ENCODE measurements at regions not wholly inside any gene's neighbourhood (a gene's known extent, or its start where the extent isn't known, plus 50 kb on each side); places are given as distances from the start of the nearest gene placed in this dataset.

DNA sequence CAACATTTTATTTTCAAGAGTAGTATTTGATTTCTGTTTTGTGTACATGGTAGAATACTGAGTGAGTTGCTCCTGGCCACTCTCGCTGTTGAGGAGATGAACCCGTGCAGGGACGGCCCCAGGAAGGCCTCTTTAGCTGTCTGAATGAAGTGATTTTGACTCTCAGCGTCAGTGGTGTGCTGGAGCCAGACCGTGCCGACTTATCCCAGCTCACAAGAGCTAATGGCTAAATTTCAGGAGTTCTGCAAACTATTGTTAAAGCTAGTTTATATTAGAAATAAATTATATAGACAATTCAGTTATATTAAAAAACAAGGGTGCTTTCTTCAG, 111.2 kb upstream of the KIF26B start:
- no TSS peak for BruUV-seq (replicated peaks)
- intact Hi-C loops (cut with micrococcal nuclease; ENCODE audit: unreplicated experiment), result loop anchor here (2.0 to 10.0 kb wide), 4 partner anchors 71 to 441 kb away; partner anchors contain the start of genes COX20 and HNRNPU

GRCh38 chr1:245041058-245041698, 113.6 kb upstream of the KIF26B start:
- H3K9me3 ChIP-seq (ENCODE audit: low read depth, low read length, poor library complexity, severe bottlenecking), result no peaks in the 10 kb centered on the region
- BruUV-seq (replicated peaks), result no TSS peak
- intact Hi-C loops (cut with micrococcal nuclease; ENCODE audit: unreplicated experiment), result loop anchor here (5.0 to 10.0 kb wide), 3 partner anchors 69 to 206 kb away; partner anchors contain the start of genes COX20 and HNRNPU
- CTCF ChIA-PET, result no interaction called here
- DNase-seq (ENCODE audit: low spot score), result no peak
- H3K27me3 ChIP-seq (replicated peaks; ENCODE audit: insufficient read depth, low read depth, low read length, poor library complexity), result no peaks in the 10 kb centered on the region
- no peak overlapping the region for H3K4me3 ChIP-seq (ENCODE audit: low read depth, low read length, poor library complexity, severe bottlenecking)
- no peaks in the 10 kb centered on the region for H3K4me1 ChIP-seq (ENCODE audit: insufficient read depth, low read length, poor library complexity, severe bottlenecking)
- H3K36me3 ChIP-seq (ENCODE audit: insufficient read depth, low read length, poor library complexity, severe bottlenecking), result no peaks in the 10 kb centered on the region
- TF ChIP-seq EZH2 (IDR thresholded peaks at IDR 0.05; ENCODE audit: borderline replicate concordance, low read depth, low read length, poor library complexity, severe bottlenecking), result no peak
- TF ChIP-seq, protein P1, sequence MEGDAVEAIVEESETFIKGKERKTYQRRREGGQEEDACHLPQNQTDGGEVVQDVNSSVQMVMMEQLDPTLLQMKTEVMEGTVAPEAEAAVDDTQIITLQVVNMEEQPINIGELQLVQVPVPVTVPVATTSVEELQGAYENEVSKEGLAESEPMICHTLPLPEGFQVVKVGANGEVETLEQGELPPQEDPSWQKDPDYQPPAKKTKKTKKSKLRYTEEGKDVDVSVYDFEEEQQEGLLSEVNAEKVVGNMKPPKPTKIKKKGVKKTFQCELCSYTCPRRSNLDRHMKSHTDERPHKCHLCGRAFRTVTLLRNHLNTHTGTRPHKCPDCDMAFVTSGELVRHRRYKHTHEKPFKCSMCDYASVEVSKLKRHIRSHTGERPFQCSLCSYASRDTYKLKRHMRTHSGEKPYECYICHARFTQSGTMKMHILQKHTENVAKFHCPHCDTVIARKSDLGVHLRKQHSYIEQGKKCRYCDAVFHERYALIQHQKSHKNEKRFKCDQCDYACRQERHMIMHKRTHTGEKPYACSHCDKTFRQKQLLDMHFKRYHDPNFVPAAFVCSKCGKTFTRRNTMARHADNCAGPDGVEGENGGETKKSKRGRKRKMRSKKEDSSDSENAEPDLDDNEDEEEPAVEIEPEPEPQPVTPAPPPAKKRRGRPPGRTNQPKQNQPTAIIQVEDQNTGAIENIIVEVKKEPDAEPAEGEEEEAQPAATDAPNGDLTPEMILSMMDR (conservative IDR thresholded peaks at IDR 0.05; ENCODE audit: low read depth, low read length), result no peak
- POLR2A ChIA-PET (ENCODE audit: low non-redundant PET), result no interaction called here
- H3K27ac ChIP-seq (ENCODE audit: low read depth, low read length, poor library complexity, severe bottlenecking), result no peak overlapping the region

More for the DNA sequence above, 111.2 kb upstream of the KIF26B start:
- ChIA-PET CTCF (interaction anchor here (0.8 to 1.8 kb wide), 4 partner anchors 8 to 440 kb away, joined by 3 to 15 read pairs (median 6); no protein-coding TSS in a partner anchor), POLR2A (ENCODE audit: low non-redundant PET) (no interaction called here)
- Histone ChIP-seq H3K27me3 (replicated peaks; ENCODE audit: insufficient read depth, low read depth, low read length, poor library complexity) (no peaks in the 10 kb centered on the region), H3K27ac (ENCODE audit: low read depth, low read length, poor library complexity, severe bottlenecking) (no peak overlapping the region), H3K9me3 (ENCODE audit: low read depth, low read length, poor library complexity, severe bottlenecking) (no peaks in the 10 kb centered on the region), H3K4me1 (ENCODE audit: insufficient read depth, low read length, poor library complexity, severe bottlenecking) (no peaks in the 10 kb centered on the region), H3K36me3 (ENCODE audit: insufficient read depth, low read length, poor library complexity, severe bottlenecking) (no peaks in the 10 kb centered on the region), H3K4me3 (ENCODE audit: low read depth, low read length, poor library complexity, severe bottlenecking) (no peak overlapping the region)
- TF ChIP-seq, protein P1 (conservative IDR thresholded peaks at IDR 0.05; ENCODE audit: low read depth, low read length), result no peak
- TF ChIP-seq EZH2 (IDR thresholded peaks at IDR 0.05; ENCODE audit: borderline replicate concordance, low read depth, low read length, poor library complexity, severe bottlenecking), result no peak
- DNase-seq (ENCODE audit: low spot score), result no peak

DNA sequence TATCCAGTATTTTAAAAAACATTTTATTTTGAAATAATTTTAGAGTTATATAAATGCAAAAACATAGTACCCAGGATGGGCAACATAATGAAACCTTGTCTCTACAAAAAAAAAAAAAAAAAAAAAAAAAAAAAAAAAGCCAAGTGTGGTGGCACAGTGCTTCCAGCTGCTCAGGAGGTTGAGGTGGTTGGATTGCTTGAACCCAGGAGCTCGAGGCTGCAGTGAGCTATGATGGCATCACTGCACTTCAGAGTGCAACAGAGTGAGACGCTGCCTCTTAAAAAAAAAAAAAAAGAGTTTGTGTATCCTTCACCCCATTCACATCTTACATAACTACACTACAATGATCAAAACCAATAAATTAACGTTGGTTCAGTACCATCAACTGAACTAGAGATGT, 115.6 kb upstream of the KIF26B start:
- intact Hi-C loops (cut with micrococcal nuclease; ENCODE audit: unreplicated experiment), result no loop called here
- no peaks in the 10 kb centered on the region for H3K27me3 ChIP-seq (replicated peaks; ENCODE audit: insufficient read depth, low read depth, low read length, poor library complexity)
- H3K4me3 ChIP-seq (ENCODE audit: low read depth, low read length, poor library complexity, severe bottlenecking), result no peak overlapping the region
- TF ChIP-seq, protein P1 (conservative IDR thresholded peaks at IDR 0.05; ENCODE audit: low read depth, low read length), result no peak
- no peak for TF ChIP-seq EZH2 (IDR thresholded peaks at IDR 0.05; ENCODE audit: borderline replicate concordance, low read depth, low read length, poor library complexity, severe bottlenecking)
- no peaks in the 10 kb centered on the region for H3K4me1 ChIP-seq (ENCODE audit: insufficient read depth, low read length, poor library complexity, severe bottlenecking)
- POLR2A ChIA-PET (ENCODE audit: low non-redundant PET), result no interaction called here
- H3K9me3 ChIP-seq (ENCODE audit: low read depth, low read length, poor library complexity, severe bottlenecking), result no peaks in the 10 kb centered on the region
- no peak overlapping the region for H3K27ac ChIP-seq (ENCODE audit: low read depth, low read length, poor library complexity, severe bottlenecking)
- H3K36me3 ChIP-seq (ENCODE audit: insufficient read depth, low read length, poor library complexity, severe bottlenecking), result no peaks in the 10 kb centered on the region
- BruUV-seq (replicated peaks), result no TSS peak
- CTCF ChIA-PET, result interaction anchor here (0.6 to 0.7 kb wide), 2 partner anchors 337 to 387 kb away, joined by 6 to 9 read pairs; no protein-coding TSS in a partner anchor
- no peak for DNase-seq (ENCODE audit: low spot score)
